ENCODE measurements at regions not wholly inside any gene's neighbourhood (a gene's known extent, or its start where the extent isn't known, plus 50 kb on each side); places are given as distances from the start of the nearest gene placed in this dataset.

DNA sequence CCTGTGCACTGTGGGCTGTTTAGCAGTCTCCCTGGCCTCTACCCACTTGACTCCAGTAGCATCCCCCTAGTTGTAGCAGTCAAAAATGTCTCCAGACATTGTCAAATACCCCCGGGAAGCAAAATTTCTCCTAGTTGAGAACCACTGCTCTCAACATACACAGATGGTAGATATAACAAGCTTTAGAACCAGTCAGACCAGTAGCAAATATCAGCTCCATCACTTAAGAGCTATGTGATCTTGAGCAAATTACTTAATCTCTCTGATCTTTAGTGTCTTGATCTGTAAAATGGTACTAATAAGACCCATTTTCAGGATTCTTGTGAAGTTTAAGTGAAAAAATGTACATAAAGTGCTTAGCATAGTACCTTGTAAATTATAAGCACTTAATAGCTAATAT, 96.2 kb downstream of the DUSP6 start:
- DNase-seq (ENCODE audit: low spot score), result no peak

DNA sequence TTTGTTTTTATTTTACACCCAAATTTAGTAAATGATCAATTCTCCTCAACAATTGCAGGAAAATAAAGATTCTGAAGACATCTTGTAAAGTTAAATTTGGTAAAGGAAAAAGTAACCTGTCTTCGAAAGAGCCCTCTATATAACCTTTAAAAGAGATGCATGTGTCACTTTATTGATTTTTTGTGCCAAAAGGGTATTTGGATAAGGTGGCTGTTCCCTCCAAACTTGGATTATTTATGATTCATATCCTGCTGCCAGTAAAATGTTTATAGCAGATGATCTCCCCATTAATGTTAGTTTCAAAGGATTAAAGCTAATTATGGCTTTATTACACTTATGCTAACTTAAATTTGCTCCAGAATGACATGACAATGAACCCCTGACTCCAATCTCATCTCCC, 98.8 kb downstream of the DUSP6 start:
- no peak for DNase-seq (ENCODE audit: low spot score)

DNA sequence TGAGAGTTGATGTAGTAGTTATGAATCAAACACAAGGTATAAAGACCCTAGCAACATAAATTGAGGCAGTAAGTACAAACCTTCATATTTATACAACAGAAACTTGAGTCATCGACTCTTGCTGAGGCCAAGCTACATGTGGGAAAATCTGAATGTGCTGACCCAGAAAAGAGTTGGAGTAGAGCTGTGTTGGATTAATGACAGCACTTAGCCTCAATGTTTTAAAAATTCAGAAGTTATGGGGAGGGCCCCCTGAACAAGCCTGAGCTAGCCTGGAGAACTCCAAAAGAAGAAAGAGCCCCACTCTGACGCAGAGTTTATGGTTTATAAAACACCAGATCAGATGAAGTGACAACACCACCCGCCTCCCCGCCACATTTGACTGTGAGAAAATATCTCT, 100.0 kb downstream of the DUSP6 start:
- DNase-seq (ENCODE audit: low spot score), result no peak

DNA sequence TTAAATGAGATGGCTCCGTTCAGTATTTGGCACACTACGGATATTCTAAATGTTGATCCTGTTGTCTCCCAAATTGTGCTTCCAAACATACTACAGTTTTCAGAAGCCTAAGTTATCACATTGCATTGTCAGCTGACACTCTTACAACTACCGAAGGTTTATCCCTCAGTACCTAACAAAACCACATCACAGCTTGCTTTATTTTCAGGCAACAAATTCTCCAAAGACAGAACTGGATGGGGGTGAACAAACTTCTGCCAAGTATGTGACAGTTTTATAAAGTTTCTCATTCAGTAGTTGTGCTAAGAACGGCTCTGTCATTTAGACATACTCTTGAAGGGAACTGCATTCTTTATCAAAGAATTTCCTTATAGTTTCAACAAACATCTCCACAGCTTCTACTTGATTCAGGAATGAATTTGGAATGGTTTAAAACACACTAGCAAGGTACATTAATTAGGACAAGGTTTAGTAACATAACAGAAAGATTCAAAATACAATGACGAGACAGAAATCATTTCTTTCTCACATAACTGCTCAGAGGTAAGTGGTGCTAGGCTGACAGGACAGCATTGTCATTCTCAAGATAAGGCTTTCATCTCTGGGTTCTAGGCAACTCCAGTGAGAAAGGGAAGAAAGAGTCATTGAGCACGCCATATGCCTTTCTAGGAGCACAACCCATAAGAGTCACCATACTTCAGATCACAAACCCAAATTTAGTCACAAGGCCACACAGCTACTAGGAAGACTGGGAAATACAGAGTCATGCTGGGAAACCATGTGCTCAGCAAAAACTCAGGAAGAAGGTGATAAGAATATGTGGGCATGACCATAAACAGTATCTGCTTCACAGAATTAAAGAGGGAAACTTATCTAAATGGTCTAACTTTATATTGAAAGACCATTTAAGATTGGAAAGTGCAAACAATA, 100.7 kb downstream of the DUSP6 start:
- DNase-seq (ENCODE audit: low spot score), result no peak

DNA sequence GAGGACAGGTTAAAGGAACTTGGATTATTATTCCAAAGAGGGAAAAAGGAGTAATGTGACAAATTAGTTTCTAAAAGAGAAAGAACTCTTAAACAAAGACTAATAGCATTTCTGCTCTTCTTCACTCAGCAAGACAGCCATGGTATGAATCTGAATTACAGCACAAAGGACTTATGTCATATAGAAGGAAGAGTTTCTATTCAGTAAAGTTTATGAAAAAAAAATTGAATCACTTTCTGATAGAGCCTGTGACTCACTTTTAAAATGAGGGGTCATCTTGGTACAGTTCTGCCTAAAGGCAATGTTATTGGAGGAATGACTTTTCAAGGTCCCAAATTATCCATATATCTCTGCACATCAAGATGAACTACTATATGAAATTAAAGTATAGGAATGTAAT, 101.7 kb downstream of the DUSP6 start:
- DNase-seq (ENCODE audit: low spot score), result no peak

DNA sequence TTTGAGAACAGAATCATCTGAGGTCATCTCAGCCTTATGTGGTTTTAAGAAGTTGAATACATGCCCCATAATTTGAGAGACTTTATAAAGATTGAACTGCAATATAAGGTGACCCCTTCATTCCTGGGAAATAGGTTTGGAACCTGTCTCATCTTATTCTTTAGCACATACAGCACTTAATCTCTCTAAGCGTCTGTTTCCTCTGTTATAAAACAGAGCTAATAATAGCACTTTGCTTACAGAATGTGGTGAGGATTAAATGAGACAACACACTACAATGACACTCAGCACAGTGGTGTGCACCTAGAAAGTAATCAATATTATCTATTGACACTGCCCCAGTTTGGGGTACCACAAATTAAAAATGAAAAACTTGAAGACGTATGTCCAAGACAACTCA, 102.1 kb downstream of the DUSP6 start:
- no peak for DNase-seq (ENCODE audit: low spot score)

DNA sequence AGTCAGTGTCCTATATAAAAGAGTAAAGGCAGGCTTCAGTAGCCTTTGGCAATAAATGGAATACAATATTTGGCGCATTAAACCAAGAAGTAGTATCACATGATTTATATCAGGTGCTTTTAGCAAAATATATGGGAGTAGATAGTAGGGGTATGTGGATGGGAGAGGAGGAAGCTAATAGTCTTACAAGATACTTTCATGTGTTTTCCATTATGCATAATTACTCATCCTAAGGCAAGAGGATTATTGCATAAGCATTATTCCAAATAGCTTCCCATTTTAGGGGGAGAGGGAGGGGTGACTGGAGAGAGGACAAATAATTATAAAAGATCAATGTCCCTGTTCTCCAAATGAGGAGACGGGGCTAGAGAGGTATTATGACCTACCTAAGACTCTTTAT, 104.3 kb downstream of the DUSP6 start:
- no peak for DNase-seq (ENCODE audit: low spot score)

DNA sequence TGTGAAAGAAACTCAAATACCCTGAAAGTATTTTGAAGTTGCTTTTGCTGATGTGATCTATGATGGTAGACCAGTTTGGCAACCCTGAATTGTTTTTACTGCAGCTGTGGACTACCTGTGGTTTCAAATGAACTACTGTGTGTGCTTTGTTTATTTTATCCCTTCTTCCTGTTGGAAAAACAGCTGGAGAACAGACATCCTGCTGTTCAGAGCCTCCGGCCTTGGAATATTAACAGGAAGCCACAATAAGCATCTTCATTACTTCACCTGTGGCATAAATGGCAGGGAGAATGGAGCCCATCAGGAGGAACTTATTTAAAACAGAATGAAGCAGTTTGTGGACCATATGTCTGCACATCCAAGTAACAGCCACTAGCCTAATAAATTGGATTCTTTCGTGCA, 104.8 kb downstream of the DUSP6 start:
- no peak for DNase-seq (ENCODE audit: low spot score)

DNA sequence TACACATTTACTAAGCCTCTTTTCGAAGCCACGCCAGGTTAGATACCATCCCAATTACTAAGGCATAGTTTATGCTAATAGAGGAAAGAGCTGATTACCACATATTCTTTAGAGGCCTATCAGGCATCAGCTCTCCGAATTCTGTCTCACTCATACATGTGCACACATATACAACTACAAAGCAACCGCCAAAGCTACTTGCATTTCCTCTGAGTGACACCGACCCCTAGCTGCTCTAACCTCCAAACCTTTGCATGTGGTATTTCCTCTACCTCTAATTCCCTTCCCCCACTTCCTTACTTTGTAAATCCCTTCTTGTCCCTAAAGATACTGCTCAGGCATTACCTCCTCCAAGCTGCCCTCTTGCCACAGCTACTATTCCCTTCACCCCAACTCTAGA, 107.2 kb downstream of the DUSP6 start:
- DNase-seq (ENCODE audit: low spot score), result no peak

DNA sequence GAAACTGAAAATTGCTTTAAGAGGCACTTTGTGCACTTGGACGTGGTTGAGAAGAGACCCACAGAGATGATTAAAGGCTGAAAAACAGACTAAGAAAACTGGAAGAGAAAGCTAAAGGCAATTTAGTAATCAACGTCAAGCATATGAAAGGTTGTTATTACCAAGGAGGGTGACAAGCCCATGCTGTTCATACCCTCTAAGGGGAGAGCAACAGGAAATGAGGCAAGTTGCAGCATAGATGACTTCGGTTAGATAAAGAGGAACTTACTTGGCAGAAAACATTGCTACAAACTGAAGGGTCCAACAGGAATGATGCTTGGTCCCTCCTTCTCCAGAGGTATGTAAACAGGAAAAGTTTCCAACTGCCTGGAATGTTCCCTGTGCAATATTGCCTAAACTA, 107.8 kb downstream of the DUSP6 start:
- no peak for DNase-seq (ENCODE audit: low spot score)

DNA sequence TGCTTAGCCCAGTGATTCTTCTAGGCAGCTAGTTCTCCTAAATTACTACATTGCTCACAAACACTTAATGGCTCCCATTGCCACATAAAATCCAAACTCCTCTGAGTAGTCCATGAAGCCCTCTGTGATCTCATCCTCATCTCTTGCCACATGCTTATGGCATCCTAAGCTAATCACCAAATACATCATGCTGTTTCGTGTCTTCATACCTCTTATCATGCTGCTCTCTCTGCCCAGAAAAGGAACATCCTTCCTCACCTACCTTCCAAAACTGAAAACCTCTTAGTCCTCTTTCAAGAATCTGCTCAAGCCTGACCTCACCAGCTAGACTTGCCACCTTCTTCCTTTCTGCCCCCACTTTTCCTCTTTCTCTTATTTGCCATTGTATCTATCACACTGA, 108.5 kb downstream of the DUSP6 start:
- no peak for DNase-seq (ENCODE audit: low spot score)

DNA sequence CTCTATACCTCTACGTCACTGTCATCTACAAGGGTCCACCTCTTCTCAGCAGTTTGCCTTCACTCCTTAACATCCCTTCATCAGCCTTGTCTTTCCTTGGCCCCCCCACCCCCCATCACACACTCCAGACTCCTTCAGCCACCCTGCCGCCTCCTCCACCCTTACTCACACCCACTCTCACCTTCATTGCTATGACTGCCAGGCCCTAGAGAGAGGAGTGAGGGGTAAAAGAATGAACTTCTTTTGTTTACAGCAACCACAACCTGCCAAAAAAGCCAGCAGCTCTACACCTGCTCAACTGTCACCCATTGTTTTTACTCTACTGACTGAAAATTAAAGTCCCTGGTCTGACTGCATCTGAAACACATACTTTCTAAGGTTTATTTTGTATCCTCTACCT, 112.8 kb downstream of the DUSP6 start:
- DNase-seq (ENCODE audit: low spot score), result no peak

DNA sequence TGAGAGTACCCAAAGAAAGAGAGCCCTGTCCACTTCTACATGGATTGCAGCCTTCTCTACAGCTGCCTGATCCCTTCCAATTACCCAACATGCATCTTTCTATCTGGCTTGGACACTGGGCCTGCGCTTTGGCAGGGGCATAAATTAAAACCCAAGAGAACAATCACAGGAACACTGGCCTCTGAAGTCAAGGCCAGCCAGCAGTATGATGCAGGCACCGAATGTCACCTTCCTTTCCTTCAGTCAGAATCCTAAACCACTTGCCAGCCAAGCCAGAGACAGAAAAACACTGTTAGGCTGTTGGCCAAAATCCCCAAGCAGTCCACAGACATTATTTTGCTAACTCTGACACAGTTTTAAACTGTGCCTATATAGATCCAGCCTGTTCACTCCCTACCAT, 113.7 kb downstream of the DUSP6 start:
- no peak for DNase-seq (ENCODE audit: low spot score)

DNA sequence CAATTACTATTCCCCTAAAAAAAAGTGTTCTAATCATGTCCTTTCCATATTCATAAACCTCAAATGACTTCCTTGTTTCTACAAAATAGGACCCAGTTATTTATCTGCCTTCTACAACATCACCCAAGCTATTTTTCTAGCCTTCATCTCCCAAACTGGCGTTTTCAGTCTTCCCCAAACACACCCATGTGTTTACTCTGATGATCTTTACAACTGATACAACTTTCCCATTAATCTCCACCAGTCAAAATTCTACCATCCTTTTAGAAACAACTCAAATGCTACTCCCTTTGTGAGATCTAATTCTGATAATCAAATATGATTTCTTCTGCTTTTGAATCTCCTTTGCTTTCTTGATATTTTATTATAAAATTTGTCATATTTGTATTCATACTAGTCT, 114.5 kb downstream of the DUSP6 start:
- DNase-seq (ENCODE audit: low spot score), result no peak

DNA sequence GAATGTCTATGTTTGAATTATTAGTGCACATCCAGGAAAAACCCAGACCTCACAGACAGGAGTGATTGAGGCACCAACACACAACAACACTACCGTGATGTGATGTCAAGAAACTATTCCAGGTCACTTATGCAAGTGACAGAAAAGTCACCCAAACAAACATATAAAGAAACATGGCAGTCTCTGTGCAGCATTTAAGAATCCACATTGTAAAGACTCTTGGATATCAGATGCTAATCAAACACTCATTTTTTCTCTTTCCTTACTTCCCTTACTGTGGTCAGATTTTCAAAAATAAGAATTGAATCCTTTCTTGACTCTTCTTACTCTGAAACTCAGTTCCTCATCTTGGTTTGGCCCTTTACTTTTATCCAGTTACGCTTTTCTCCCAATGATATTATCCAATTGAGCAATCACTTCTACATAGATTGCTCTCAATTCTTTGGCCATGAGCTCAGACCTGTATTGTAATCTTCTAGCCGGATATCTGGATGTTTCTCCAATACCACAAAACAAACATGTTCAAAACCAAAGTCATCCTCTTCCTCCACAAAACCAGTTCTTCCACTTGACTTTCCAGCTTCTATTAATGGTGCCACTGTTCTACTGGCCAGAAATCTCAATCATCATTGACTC, 115.4 kb downstream of the DUSP6 start:
- no peak for DNase-seq (ENCODE audit: low spot score)

DNA sequence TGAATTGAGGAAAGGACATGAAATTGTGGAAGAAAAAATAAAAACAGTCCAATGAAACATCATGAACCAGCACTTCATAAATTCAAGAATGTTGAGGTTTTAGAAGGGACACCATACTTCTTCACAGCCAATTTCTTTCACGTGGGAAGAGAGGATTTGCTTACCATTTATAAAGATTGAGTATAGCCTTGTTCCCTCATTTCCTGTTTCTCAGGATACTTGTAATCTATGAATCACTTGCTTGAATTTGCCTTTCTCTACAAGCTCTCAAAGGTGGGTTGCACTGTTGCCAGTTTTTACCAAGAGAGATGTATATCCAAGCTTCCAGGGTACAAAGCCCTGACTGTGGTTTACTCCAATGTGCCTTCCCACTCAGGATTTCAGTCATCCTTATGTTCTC, 116.1 kb downstream of the DUSP6 start:
- no peak for DNase-seq (ENCODE audit: low spot score)

DNA sequence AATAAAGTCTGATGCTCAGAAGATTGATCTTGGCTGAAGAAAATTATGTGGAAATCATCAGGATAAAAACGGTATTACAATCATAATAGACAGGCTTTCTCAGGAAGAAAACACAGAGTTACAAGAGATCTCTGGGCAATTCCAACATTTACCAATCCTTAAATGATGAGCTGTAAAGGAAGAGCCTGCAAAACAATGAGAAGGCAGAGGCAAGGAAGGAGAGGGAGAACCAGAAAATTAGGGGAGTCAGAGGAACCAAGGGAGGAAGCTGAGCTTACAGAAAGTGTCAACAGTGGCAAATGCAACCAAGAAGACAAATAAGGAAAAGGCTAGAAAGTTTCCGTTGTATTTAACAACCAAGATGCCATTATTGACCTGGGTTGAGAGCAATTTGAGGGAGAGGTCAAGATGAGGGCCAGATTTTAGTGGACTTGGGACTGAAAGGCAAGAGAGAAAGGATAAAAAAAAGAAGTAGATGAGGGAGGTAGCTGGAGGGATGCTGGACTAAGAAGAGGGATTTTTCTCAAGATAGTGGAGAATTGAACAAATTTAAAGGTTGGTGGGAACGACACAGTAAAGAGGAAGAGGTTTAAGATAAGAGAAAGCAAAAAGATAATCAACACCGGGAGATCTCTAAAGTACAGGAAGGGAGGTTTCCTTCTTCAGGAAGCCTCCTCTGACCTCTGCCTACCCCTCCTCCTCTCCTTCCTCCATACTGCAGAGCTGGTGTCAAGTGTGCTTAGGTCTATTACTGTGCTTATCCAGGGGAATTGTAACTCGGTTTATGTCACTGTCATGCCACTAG, 116.9 kb downstream of the DUSP6 start:
- no peak for DNase-seq (ENCODE audit: low spot score)

DNA sequence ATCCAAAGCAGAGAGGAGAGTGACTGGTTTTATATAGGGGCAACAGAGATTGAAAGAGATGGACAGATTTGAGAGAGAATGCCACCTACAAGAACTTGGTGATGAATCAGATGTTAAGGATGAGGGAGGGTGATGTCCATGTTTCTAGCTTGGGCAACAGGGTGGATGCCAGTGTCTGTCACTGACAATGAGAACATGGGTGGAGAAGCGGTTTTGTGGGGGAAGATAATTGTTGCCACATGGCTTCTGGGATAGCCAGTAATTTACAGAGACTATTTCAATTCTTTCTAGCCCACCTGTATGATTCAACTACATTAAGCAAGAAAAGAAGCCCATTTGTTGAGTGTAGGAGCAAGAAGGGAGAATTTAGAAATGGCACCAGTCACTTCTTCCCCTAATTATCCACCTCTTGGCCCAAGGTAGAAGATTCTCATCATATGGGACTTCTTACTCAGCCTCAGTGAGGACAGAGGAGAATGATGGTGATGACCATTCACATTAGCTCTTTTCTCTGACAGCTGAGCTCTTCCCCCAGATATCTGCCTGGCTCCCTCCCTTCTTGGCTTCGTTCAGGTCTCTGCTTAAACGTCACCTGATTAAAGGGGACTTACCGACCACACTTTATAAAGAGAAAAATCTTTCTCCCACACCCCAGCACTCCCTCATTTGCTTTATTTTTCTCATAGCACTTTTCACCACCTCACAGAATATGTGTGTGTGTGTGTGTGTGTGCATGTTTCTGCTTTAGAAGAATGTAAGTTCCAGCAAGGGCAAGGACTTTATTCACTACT, 117.8 kb downstream of the DUSP6 start:
- DNase-seq (ENCODE audit: low spot score), result no peak

DNA sequence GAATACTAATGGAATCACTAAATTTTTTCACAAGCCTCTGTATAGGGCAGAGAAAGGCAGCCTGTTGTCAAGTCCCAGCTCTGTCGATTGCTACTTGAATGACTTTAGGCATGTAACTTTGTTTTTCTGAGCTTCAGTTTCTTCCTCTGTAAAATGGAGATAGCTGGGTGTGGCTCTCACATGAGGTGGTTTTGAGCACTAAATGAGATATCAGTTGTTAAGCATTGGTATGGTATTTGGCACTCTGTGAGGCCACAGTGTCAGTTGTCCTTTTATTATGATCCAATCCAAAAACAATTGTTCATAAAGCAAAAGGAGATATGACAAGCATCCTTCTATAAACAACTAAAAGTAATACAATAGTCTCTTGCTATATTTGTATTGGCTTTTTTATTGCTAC, 120.6 kb downstream of the DUSP6 start:
- DNase-seq (ENCODE audit: low spot score), result no peak

DNA sequence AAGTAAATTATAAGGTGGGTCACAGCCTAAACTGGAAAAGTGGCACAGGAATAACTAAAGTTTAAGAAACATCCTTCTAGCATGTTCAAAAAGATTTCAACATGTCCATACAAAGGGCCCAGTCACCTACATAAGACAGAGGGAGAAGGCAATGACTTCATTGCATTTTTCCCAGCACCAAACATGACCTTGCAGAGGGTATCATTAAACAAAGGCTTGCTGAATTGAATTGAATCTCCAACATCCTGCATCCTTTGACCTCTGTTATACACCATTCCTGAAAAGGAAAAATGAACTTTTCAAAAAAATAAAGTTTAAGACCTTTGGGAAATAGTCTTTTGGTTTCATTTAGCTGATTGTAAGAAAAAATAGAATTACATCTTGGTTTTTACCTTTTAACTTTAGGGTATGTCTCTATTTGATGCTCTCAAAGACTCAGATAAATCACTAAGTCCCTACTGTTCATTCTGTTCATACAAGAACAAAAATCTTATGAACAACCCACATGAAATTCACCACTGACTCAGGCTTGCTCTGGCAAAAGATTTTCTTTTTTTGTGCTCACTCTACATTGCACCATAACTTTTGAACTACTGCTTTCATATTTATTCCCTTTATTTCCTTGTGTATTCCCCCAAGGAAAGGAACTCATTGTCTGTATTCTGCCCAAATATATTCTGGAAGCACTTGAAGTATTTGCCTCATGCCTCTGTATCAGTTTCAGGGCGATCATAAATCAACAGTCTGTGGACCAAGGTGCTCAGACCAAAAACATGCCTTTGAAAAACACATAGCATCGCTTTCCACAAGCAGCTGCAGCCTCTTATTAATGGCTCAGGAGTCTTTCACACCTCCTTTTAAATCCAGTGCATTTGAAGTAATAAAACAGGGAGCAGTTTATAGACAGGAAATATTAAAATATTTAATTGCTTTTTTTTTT, 121.7 kb downstream of the DUSP6 start:
- no peak for DNase-seq (ENCODE audit: low spot score)

DNA sequence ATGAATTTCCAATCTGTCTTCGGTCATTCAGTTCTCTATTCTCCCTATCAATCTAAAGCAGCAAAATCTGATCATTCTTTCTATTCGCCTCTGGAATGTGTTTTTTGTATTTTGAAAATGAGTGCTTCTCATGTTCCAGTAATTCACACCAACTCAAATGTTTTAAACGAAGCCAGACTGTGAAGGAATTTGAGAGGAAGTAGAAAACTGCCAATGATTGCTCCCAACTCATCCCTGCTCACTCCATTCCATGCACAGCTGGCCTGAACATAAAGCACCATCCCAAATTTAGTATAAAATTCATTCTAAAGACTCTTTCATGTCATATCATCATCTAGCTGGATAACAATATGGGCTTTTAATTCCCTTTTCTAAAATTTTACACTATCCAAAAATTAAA, 123.8 kb downstream of the DUSP6 start:
- DNase-seq (ENCODE audit: low spot score), result no peak
